Mesenchymal stem cell (in vitro differentiated cells and primary cell): ENCODE measurements at regions not wholly inside any gene's neighbourhood (a gene's known extent, or its start where the extent isn't known, plus 50 kb on each side); places are given as distances from the start of the nearest gene placed in this dataset.

ENCODE experiments used
- DNase-seq: peaks from one replicate; pipeline ENCODE4 v3.0.0-alpha.2; 2013
- H2AFZ ChIP-seq: one replicate; pipeline ENCODE4 v1.6.1; 2013; ENCODE audit warnings: low read depth, mild to moderate bottlenecking, control low read depth, inconsistent platforms, low read length, moderate library complexity
- H2AK5ac ChIP-seq: 2 replicates; pipeline ENCODE4 v1.6.1; 2013; ENCODE audit warnings: low read length, moderate library complexity, mild to moderate bottlenecking, inconsistent platforms; ENCODE audit not compliant: severe bottlenecking
- H2BK120ac ChIP-seq: one replicate; pipeline ENCODE4 v1.6.1; 2013; ENCODE audit warnings: low read depth, mild to moderate bottlenecking, inconsistent platforms, low read length, moderate library complexity
- H2BK12ac ChIP-seq, 2 experiments: one replicate each; pipeline ENCODE4 v1.6.1; 2013; ENCODE audit warnings: inconsistent platforms in 2 of 2, low read length in 2 of 2, mild to moderate bottlenecking in 2 of 2, moderate library complexity in 2 of 2, control low read depth in 1 of 2
- H2BK15ac ChIP-seq: one replicate; pipeline ENCODE4 v1.6.1; 2013; ENCODE audit warnings: mild to moderate bottlenecking, low read depth, inconsistent platforms; ENCODE audit not compliant: poor library complexity, severe bottlenecking
- H2BK5ac ChIP-seq: 2 replicates; pipeline ENCODE4 v1.6.1; 2013; ENCODE audit warnings: low read depth, mild to moderate bottlenecking, low read length, control low read depth, inconsistent platforms; ENCODE audit not compliant: poor library complexity, severe bottlenecking
- H3K14ac ChIP-seq, 2 experiments: one replicate each; pipeline ENCODE4 v1.6.1; 2013; ENCODE audit warnings: inconsistent platforms in 2 of 2, low read length in 2 of 2, control low read depth in 1 of 2, mild to moderate bottlenecking in 1 of 2, moderate library complexity in 1 of 2
- H3K18ac ChIP-seq, 2 experiments: one replicate each; pipeline ENCODE4 v1.6.1; 2013; ENCODE audit warnings: inconsistent platforms in 2 of 2, low read length in 2 of 2, control low read depth in 1 of 2, low read depth in 1 of 2, mild to moderate bottlenecking in 1 of 2
- H3K23ac ChIP-seq, 2 experiments: one replicate each; pipeline ENCODE4 v1.6.1; 2013; ENCODE audit warnings: inconsistent platforms in 2 of 2, low read length in 2 of 2, mild to moderate bottlenecking in 2 of 2, moderate library complexity in 2 of 2, control low read depth in 1 of 2
- H3K27ac ChIP-seq: 2 replicates; pipeline ENCODE4 v1.5.1; 2013; ENCODE audit warnings: mild to moderate bottlenecking, moderate library complexity, low read length, control low read depth, inconsistent platforms; ENCODE audit not compliant: poor library complexity, severe bottlenecking
- H3K27me3 ChIP-seq, 2 experiments: 2 replicates each; pipeline versions ENCODE4 v1.6.1 to v1.7.0; 2013; ENCODE audit warnings: low read length in 2 of 2, mild to moderate bottlenecking in 2 of 2, moderate library complexity in 2 of 2, control low read depth in 1 of 2, inconsistent platforms in 1 of 2; ENCODE audit not compliant: control insufficient read depth in 1 of 2, insufficient read depth in 1 of 2
- H3K36me3 ChIP-seq, 2 experiments: 2 replicates each; pipeline versions ENCODE4 v1.6.1 to v1.7.0; 2013; ENCODE audit warnings: low read length in 2 of 2, control low read depth in 1 of 2, inconsistent platforms in 1 of 2, low read depth in 1 of 2, mild to moderate bottlenecking in 1 of 2; ENCODE audit not compliant: insufficient read depth in 2 of 2, control insufficient read depth in 1 of 2
- H3K4ac ChIP-seq, 2 experiments: one replicate each; pipeline ENCODE4 v1.6.1; 2013; ENCODE audit warnings: inconsistent platforms in 2 of 2, low read length in 2 of 2, mild to moderate bottlenecking in 2 of 2, moderate library complexity in 2 of 2, control low read depth in 1 of 2, low read depth in 1 of 2
- H3K4me1 ChIP-seq: 2 replicates; pipeline ENCODE4 v1.6.1; 2013; ENCODE audit warnings: low read depth, low read length, control low read depth; ENCODE audit not compliant: control insufficient read depth, insufficient read depth
- H3K4me2 ChIP-seq: 2 replicates; pipeline ENCODE4 v1.6.1; 2013; ENCODE audit warnings: low read length, mild to moderate bottlenecking, inconsistent platforms; ENCODE audit not compliant: poor library complexity, severe bottlenecking
- H3K4me3 ChIP-seq, 2 experiments: 2 replicates each; pipeline versions ENCODE4 v1.5.1 to v1.7.0; 2013; ENCODE audit warnings: low read length in 2 of 2, mild to moderate bottlenecking in 2 of 2, control low read depth in 1 of 2, low read depth in 1 of 2; ENCODE audit not compliant: insufficient read depth in 1 of 2
- H3K79me1 ChIP-seq: replicated peaks from 2 replicates; pipeline ENCODE4 v1.6.1; 2013; ENCODE audit warnings: mild to moderate bottlenecking, control low read depth, low read length, inconsistent platforms; ENCODE audit not compliant: poor library complexity, severe bottlenecking
- H3K9ac ChIP-seq: 2 replicates; pipeline ENCODE4 v1.7.0; 2013; ENCODE audit warnings: mild to moderate bottlenecking, low read length, moderate library complexity
- H3K9me3 ChIP-seq: 2 replicates; pipeline ENCODE4 v1.7.0; 2013; ENCODE audit warnings: mild to moderate bottlenecking, low read length; ENCODE audit not compliant: control insufficient read depth
- H4K8ac ChIP-seq: one replicate; pipeline ENCODE4 v1.6.1; 2013; ENCODE audit warnings: inconsistent platforms, mild to moderate bottlenecking, low read length, moderate library complexity
- H4K91ac ChIP-seq: one replicate; pipeline ENCODE4 v1.6.1; 2013; ENCODE audit warnings: mild to moderate bottlenecking, low read length, inconsistent platforms
- WGBS: methylation state at CpG from one replicate; pipeline ENCODE4 v1.1.7; 2013; ENCODE audit warnings: mixed read lengths; 5-methylcytosine and 5-hydroxymethylcytosine counted together

GRCh38 chr12:125311050-125311449, 245.8 kb downstream of the AACS start:
- Histone ChIP-seq H3K36me3 (no peaks in the 10 kb centered on the region), H3K79me1 (no peaks in the 10 kb centered on the region), H3K18ac (no peak overlapping the region), H3K27ac (no peak overlapping the region), H2AK5ac (no peak overlapping the region), H3K27me3 (no peaks in the 10 kb centered on the region), H2BK15ac (no peak overlapping the region), H3K9me3 (no peaks in the 10 kb centered on the region), H3K14ac (no peak overlapping the region), H2BK120ac (no peak overlapping the region), H3K4me3 (no peak overlapping the region), H2AFZ (no peak overlapping the region), H3K4me2 (no peak overlapping the region), H4K8ac (no peak overlapping the region), H2BK5ac (no peak overlapping the region), H3K23ac (no peak overlapping the region), H4K91ac (no peak overlapping the region), H3K9ac (no peak overlapping the region), H3K4me1 (no peaks in the 10 kb centered on the region), H2BK12ac (no peak overlapping the region), H3K4ac (no peak overlapping the region)
- WGBS, result 82% methylated on average over 7 of the region's 7 CpGs
- no peak for DNase-seq

GRCh38 chr12:125312471-125312870, 247.2 kb downstream of the AACS start:
- Histone ChIP-seq H3K27ac (no peak overlapping the region), H3K4ac (no peak overlapping the region)
- WGBS, result 69% methylated on average over 3 of the region's 3 CpGs

GRCh38 chr12:125314051-125314755, 249.0 kb downstream of the AACS start:
- no peak overlapping the region for H2AK5ac ChIP-seq
- no peak overlapping the region for H2BK5ac ChIP-seq
- H3K14ac ChIP-seq, result no peak overlapping the region
- no peaks in the 10 kb centered on the region for H3K27me3 ChIP-seq
- no peak for DNase-seq
- H4K91ac ChIP-seq, result no peak overlapping the region
- no peak overlapping the region for H3K4ac ChIP-seq
- H3K4me1 ChIP-seq, result no peaks in the 10 kb centered on the region
- 47% methylated on average over 22 of the region's 22 CpGs for WGBS
- H2BK120ac ChIP-seq, result no peak overlapping the region
- no peak overlapping the region for H4K8ac ChIP-seq
- H3K4me3 ChIP-seq, result peak overlapping the region in 1 of 2 experiments; percentile 24
- no peak overlapping the region for H3K18ac ChIP-seq
- no peaks in the 10 kb centered on the region for H3K9me3 ChIP-seq
- H2BK15ac ChIP-seq, result no peak overlapping the region
- no peak overlapping the region for H2BK12ac ChIP-seq
- H3K9ac ChIP-seq, result no peak overlapping the region
- no peak overlapping the region for H3K4me2 ChIP-seq
- H3K36me3 ChIP-seq, result no peaks in the 10 kb centered on the region
- no peak overlapping the region for H3K23ac ChIP-seq
- no peaks in the 10 kb centered on the region for H3K79me1 ChIP-seq
- no peak overlapping the region for H2AFZ ChIP-seq
- no peak overlapping the region for H3K27ac ChIP-seq

More at GRCh38 chr12:125312471-125312870, 247.2 kb downstream of the AACS start:
- H2AK5ac ChIP-seq, result no peak overlapping the region
- no peak overlapping the region for H4K91ac ChIP-seq
- H2BK12ac ChIP-seq, result no peak overlapping the region
- no peak overlapping the region for H3K23ac ChIP-seq
- no peaks in the 10 kb centered on the region for H3K4me1 ChIP-seq
- no peaks in the 10 kb centered on the region for H3K36me3 ChIP-seq
- H2BK15ac ChIP-seq, result no peak overlapping the region
- H3K18ac ChIP-seq, result no peak overlapping the region
- H3K9ac ChIP-seq, result no peak overlapping the region
- H3K9me3 ChIP-seq, result no peaks in the 10 kb centered on the region
- no peak overlapping the region for H4K8ac ChIP-seq
- H2AFZ ChIP-seq, result no peak overlapping the region
- H2BK5ac ChIP-seq, result no peak overlapping the region
- no peaks in the 10 kb centered on the region for H3K27me3 ChIP-seq
- DNase-seq, result no peak
- no peaks in the 10 kb centered on the region for H3K79me1 ChIP-seq
- no peak overlapping the region for H3K14ac ChIP-seq
- no peak overlapping the region for H2BK120ac ChIP-seq
- no peak overlapping the region for H3K4me2 ChIP-seq
- no peak overlapping the region for H3K4me3 ChIP-seq

GRCh38 chr12:125315771-125316170, 250.5 kb downstream of the AACS start:
- Histone ChIP-seq H2BK5ac (no peak overlapping the region), H3K9me3 (no peaks in the 10 kb centered on the region), H4K8ac (no peak overlapping the region), H3K27ac (no peak overlapping the region), H3K4ac (no peak overlapping the region), H3K27me3 (no peaks in the 10 kb centered on the region), H2BK120ac (no peak overlapping the region), H3K14ac (no peak overlapping the region), H3K4me2 (no peak overlapping the region), H3K36me3 (no peaks in the 10 kb centered on the region), H3K9ac (no peak overlapping the region), H3K79me1 (no peaks in the 10 kb centered on the region), H2AK5ac (no peak overlapping the region), H4K91ac (no peak overlapping the region), H2BK12ac (no peak overlapping the region), H3K23ac (no peak overlapping the region), H3K18ac (no peak overlapping the region), H3K4me3 (no peak overlapping the region), H3K4me1 (no peaks in the 10 kb centered on the region), H2BK15ac (no peak overlapping the region), H2AFZ (no peak overlapping the region)
- no peak for DNase-seq
- 38% methylated on average over 1 of the region's 1 CpG for WGBS
